GM11168 (cell line): ENCODE measurements at regions not wholly inside any gene's neighbourhood (a gene's known extent, or its start where the extent isn't known, plus 50 kb on each side); places are given as distances from the start of the nearest gene placed in this dataset.

Experiments used
- in situ Hi-C: fragments of 300-500 bp; cut with MboI; formaldehyde crosslinking; loops from one replicate; pipeline ENCODE4 v1.12.0; 2022; ENCODE audit warnings: low sequenced_read_pairs; ENCODE audit not compliant: unreplicated experiment

GRCh38 chr18:57991552-57991951 is 52.5 kb upstream of the NEDD4L start:
- in situ Hi-C loops: no loop called here

DNA sequence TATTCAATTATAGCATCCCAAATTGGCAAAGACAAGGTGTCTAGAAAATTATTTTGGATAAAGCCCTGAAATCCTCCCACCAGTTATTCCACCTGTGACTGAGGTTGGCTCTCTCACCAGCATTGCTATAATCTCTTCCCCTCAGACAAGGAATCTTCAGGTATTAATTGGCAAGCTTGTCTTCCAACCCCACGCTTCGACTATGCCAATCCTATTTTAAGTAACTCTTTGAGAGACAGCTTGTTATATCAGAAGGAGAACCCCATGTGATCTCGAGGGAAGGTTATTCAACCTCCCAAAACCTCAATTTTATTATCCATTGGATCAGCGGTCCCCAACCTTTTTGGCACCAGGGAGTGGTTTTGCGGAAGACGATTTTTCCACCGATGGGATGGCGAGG is 54.5 kb upstream of the NEDD4L start:
- in situ Hi-C loops: no loop called here

DNA sequence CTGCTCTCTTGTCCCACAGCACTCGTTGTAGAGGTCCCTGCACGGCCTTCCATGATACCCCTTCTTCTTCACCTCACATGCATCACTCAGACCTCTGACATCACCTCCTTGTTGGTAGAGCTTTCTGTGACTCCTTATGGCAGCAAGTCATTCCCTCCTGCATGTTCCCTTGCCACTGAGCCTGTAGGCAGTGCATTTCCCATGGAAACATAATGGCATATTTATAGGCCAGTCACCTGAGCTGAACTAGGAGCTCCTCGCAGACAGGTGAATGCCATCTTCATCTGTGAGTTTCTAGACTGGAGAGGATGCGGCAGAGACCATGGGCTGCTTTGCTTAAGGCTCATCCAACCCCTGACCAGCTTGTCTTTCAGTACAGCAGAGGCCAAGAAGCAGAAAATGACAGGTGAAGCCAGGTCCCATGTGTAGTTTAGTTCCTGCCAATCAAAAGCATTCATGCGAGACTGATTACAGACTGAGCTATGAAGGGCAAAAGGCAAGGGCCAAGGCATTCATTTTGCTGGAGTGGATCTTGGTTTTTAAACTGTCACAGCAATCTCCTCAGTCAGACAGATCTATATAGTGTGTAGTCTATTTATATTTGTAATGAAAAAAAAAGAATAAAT is 59.4 kb upstream of the NEDD4L start:
- in situ Hi-C loops: no loop called here

DNA sequence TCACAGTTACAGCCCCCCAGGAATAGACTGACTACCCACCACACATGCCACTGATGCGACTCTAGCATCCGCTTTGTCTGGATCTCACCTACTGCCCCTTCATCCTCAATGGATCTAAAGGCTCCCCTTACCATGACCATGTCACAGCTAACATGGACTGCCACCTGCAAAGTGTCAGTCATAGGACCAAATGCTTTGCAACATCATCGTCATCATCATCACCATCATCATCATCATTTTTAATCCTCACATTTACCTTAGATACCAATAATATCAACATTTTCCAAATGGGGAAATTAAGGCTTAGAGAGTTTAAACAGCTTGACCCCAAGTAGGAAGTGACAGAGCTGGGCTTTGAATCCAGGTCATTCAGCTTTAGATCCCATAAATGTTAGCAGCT is 60.1 kb upstream of the NEDD4L start:
- in situ Hi-C loops: no loop called here

GRCh38 chr18:57983472-57983871 is 60.6 kb upstream of the NEDD4L start:
- in situ Hi-C loops: no loop called here

GRCh38 chr18:57982372-57983021 is 61.5 kb upstream of the NEDD4L start:
- in situ Hi-C loops: no loop called here

- in situ Hi-C loops: no loop called here
These were observed 62.6 kb upstream of the NEDD4L start for GRCh38 chr18:57981308-57982028.

DNA sequence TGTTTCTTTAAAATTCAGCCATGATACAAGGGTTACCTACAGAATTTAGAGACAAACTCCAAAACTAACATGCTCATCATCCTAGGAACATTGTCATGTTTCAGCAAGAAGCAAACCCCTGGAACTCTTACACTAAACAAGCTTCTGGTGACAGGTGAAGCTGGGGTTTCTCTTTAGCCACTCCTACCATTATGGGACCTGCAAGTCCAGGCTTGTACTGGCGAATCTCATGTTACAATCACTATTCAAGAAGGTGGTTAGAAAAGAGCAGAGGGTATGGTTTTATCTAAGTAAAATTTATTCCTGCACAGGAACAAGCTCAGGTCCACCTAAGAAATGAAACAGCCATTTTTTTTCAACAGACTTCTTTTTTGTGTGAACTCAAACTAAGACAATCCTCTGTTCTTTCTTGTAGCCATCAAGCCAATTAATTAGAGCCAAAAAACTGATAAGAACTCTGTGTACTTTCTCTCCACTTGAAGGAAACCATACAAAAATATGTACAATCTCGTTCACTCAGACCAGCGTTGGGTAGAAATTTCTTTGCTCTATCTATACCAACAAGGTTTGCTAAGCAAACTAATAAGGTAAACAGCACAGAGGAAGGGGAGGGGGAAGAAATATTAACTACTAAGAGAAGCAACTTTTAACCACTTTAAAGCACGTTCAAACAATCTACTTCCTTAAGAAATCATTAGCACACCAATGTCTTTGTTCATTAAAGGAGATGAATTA is 63.3 kb upstream of the NEDD4L start:
- in situ Hi-C loops: no loop called here

- in situ Hi-C loops: loop anchor here (5.0 kb wide), 1 partner anchor 36 kb away; no protein-coding TSS in a partner anchor
These were observed 67.7 kb upstream of the NEDD4L start for GRCh38 chr18:57976230-57976773.

DNA sequence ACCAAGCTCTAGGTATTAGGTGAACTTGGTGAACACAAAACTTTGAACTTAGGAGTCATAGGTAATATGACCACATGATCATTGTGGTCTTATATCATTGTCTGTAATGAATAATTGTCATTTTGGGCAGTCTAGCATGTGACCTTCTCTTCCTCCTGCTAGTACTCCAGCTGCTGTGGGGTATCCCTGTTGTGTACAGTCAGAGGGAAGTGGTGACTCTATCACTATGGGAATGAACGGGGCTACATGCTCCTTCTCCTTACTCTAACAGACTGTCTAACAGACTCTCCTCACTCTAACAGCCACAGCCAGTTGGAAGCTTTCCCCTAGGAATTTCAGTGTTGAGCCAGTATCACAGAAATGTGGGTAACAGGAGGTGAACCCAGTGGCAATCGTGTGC is 68.2 kb upstream of the NEDD4L start:
- in situ Hi-C loops: loop anchor here (5.0 kb wide), 1 partner anchor 36 kb away; no protein-coding TSS in a partner anchor

DNA sequence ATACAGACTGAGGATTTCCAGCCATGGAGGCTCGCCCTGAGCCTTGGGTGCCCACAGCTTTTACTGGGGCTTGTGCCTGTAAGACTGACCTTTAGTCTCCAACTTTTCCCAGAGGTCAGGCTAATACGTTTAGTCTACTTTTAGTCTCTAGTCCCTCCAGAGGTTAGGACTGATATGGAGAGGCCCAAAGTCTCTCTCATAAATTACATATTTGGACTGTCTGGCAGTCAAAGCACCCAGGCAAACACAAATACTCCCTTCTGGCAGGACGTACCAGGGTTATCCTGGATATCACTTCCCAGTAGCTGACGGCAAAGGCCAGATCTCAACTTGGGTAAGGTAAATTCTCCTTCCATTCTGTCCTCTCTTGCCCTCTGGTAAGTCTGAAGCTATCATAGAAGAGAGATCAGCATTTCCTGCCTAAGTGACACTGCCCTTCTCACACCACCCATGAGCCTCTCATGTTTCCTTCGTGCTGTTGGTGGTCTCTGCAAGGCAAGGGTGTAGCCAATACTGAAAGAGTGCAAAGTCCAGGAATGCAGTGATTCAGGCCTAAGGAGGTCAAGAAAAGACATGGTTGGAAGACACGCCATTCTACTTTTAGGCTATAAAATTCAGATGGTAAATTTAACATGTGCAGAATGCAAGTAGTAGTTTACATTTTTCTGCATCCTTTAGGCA is 69.3 kb upstream of the NEDD4L start:
- in situ Hi-C loops: loop anchor here (5.0 kb wide), 1 partner anchor 38 kb away; no protein-coding TSS in a partner anchor

DNA sequence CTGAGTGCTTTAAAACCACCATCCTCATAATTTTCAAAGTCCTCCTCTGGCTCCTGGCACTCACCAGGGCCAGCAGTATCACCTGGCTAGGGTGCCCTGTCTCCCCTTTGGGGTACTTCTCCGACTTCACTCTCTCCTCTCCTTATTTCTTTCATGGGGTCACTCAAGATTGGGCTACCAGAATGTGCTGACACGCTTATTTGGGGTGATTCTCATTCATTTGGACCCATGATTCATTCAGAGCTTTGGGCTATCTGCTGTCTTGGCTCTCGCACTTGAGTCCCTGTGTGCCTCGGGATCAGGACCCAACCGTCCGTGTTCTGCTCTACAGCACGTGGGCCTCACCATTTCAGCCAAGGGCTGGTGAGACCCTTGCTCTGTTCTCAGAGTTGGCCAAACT is 70.1 kb upstream of the NEDD4L start:
- in situ Hi-C loops: no loop called here

- in situ Hi-C loops: no loop called here
These were observed 73.5 kb upstream of the NEDD4L start for GRCh38 chr18:57970356-57971095.

GRCh38 chr18:57969824-57970223 is 74.2 kb upstream of the NEDD4L start:
- in situ Hi-C loops: no loop called here

DNA sequence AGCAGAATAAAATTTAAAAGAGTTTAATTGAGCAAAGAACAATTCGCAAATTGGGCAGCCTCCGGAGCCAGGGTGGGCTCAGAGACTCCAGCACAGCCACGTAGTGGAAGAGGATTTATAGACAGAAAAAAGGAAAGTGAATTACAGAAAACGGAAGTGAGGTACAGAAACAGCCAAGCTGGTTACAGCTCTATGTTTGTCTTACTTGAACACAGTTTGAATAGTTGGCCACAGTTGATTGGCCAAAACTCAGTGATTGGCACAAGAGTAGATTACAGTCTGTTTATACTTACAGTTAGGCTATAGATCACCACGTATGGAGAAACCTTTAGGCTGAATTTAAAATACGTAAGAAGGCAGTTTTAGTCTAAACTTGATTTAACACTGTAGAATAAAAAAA is 78.8 kb upstream of the NEDD4L start:
- in situ Hi-C loops: no loop called here

DNA sequence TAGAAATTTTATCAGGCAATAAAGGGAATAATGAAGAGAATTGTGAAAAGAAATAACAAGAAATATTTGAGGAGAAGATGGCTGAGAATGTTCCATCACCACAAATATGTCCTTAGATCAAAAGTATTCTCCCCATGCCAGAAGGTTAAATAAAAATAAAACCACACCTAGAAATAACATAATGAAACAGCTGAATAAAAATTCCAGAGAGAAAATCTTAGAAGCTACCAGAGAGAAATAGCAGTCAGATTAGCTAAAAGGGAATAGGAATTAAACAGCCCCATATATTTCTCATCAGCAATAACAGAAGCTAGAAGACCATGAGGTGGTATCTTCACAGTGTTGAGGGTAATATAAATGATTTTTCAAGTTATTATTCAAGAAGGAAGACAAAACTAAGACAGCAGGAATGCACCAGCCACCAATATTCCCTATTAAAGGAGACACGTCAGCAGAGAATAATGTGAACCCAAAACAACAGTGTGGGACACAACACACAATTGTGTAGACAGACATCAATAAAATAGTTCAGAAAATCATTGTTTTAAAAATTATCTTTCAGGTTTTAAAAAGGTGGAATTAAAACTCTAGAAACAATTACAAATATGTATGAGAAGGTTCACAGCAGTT is 82.0 kb upstream of the NEDD4L start:
- in situ Hi-C loops: no loop called here

DNA sequence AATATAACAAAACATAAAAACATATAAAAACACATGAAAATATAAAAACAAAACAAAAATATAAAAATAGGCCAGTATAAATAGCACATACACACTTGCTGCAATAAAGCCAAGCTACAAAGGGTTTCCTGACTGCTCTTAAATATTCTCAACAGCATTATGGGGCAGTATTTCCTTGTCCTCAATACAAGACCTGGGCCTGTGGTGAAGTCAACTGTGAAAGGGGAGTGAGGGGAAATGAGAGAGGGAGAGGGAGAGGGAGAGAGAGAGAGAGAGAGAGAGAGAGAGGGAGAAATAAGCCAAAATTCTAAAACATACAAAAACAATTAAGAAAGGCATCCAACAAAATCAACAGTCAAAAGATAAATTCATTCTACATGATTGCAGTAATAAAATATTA is 82.6 kb upstream of the NEDD4L start:
- in situ Hi-C loops: no loop called here

DNA sequence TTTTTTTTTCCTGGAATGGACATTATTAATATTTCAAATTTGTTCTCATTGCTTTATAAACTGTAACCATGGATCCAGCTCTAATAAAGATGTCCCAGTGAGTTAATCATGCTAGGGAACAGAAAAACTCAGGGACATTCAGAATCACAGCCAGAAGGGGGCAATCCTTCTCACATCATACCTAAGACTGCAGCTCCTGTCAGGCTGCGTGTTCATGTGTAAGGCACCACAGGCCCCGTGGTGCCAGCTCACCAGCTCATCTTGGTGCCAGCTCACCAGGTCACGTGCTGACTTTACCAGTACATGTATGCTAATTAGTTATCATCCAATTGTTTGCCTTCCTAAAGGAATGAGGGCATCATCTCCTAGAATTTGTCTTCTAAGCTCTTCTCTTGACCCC is 84.7 kb upstream of the NEDD4L start:
- in situ Hi-C loops: no loop called here

DNA sequence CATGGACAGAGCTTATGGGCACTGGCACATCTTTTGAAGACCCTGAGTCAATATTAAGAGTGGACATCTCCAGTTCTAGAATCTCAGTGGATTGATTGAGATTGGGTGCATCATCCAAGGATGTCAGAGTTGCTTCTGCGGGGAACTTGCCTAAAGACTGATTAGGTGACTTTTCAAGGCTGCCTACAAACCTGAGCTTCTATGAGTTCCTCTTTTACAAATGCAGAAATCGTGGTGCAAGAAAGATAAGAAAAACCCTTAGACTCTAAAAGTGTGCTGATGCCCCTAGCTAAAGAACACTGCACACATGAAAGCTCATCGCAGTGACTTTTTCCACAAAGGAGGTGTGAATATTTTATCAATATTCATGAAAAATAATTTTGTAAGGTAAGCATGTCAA is 86.8 kb upstream of the NEDD4L start:
- in situ Hi-C loops: no loop called here
